Activated CD4-positive, alpha-beta T cell treated with anti-CD3 and anti-CD28 coated beads, Interleukin-2, amount 50 U/mL, for 16 hours (primary cell): ENCODE measurements at regions not wholly inside any gene's neighbourhood (a gene's known extent, or its start where the extent isn't known, plus 50 kb on each side); places are given as distances from the start of the nearest gene placed in this dataset.
"Not testable (repeated sequence)": the region's sequence is repeated elsewhere in the genome, so short reads cannot be mapped to it uniquely, and the experiment has no call there.

ENCODE experiments used
- DNase-seq: peaks from one replicate; pipeline ENCODE4 v3.0.0-alpha.2; 2020

GRCh38 chr10:125233726-125234125 is 73.4 kb upstream of the CTBP2 start:
- no peak for DNase-seq

- DNase-seq, result no peak
These were observed 72.5 kb upstream of the CTBP2 start for GRCh38 chr10:125232841-125233240.

DNA sequence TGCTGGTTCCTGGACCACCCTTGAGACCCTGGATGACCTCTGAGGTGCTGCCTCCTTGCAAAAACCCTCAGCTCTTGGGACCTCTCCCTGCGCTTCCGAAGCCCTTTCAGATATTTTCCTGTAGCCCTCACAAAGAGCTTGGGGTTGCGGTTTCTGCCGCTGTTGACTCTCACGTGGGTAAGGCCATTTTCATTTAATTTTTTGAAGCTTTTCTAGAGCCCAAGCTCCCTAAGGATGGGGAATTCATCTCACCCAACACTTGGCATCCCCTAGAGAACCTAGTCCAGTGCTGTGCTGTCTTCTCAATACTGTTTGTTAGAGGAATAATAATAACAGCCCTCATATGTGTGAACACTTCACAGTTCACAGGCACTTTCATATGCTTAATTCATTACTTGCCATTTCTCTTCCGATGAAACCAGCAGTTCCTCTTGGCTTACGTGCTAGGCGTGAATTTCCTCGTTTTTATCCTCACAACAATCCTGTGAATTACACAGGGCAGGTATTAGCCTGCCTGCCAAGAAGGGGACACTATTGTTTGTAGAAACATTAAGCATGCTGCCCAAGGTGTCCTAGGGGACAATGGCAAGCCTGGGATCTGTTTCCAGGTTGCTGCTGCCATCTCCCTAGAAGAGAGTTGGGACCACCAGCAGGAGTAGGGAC is 71.6 kb upstream of the CTBP2 start:
- DNase-seq, result no peak

- no peak for DNase-seq
These were observed 70.9 kb upstream of the CTBP2 start for GRCh38 chr10:125231116-125231812.

DNA sequence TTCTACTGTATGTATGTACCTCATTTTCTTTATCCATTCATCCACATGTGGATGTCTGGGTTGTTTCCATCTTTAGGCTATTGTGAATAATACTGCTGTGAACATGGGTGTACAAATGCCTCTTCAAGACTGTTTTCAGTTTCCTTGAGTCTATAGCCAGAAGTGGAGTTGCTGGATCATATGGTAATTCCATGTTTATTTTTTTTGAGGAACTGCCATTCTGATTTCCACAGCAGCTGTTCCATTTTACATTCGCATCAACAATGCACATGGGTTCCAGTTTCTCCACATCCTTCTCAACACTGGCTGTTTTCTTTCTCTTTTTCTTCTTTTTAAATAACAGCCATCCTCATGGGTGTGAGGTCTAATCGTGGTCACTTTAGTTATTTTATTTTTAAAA is 69.9 kb upstream of the CTBP2 start:
- no peak for DNase-seq

- not testable (repeated sequence) for DNase-seq
These were observed 68.0 kb upstream of the CTBP2 start for GRCh38 chr10:125228245-125228940.

GRCh38 chr10:125227546-125227945 is 67.2 kb upstream of the CTBP2 start:
- no peak for DNase-seq

GRCh38 chr10:125226823-125227222 is 66.5 kb upstream of the CTBP2 start:
- DNase-seq, result no peak

DNA sequence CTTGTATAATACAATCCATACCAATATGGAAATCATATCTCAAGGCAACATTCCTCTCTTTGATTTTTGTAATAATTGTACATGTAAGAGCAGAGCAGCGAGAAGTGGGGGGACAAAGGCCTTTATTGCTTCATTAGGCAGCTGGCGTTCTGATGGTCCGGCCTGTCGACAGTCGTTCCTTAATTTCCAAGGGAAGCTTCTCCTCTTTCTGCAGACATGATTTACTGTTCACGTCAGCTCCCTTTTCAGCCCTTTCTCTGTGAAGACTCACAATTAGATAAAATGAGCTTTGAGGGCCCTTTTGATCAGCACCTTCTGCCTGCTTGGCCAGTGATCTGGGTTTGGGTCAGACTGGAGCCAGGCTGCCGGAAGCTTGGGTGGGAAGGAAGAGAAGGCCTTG is 65.6 kb upstream of the CTBP2 start:
- DNase-seq, result no peak

GRCh38 chr10:125225051-125225450 is 64.7 kb upstream of the CTBP2 start:
- DNase-seq, result no peak

DNA sequence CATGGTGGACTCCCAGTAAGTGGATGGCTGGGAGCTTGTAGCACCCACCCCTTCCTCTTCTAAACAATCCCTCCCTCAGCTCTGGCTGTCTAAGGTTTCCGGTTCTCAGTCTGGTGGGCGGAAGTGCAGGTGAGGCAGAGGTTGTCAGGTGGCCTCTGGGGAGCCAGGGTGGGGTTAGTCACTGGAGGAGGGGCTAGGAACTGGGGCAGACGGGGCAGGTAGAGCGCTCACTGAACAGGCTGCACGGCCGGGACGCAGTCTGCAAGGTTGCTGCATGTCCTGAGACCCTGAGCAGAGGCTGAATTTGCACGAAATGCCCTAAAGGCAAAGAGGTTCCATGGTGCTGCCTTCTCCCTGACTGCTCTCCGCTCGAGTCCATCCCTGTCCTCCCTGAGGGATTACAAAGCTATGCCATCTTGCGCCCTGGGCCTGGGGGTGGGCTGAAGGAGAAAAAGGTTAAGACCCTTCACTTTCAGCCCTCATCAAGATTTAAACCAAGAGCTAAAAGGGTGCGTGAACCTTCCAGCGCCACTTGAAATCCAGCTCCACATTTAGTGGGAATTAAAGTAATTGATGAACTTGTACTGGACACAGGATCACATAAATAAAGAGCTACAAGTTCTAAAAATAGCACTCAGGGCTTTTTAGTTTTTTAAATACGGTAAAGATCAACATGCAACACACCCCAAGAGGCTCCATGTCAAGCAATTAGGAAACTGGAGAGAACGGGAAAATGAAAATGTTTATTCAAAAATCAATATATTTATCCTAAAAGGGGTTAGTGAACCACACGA is 62.3 kb upstream of the CTBP2 start:
- DNase-seq, result no peak

- DNase-seq, result no peak
These were observed 61.4 kb upstream of the CTBP2 start for GRCh38 chr10:125221716-125222115.

DNA sequence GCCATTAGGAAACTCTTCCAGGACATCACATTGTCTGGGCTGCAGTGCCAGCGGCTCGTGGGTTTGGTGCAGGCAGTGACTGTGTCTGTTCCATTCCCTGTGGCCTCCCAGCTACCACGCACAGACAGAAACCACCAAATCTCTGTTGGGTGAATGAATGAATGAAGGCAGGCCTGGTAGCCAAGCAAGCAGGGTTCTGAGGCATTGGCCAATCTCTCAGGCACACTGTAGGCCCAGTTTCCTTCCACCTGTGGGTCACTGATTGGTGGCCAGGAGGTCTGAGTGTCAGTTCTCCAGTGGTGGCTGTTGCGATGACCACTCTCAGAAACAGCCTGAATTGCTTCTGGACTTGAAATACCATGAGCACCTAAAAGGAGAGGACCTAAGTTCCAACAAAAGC is 59.4 kb upstream of the CTBP2 start:
- DNase-seq, result no peak

DNA sequence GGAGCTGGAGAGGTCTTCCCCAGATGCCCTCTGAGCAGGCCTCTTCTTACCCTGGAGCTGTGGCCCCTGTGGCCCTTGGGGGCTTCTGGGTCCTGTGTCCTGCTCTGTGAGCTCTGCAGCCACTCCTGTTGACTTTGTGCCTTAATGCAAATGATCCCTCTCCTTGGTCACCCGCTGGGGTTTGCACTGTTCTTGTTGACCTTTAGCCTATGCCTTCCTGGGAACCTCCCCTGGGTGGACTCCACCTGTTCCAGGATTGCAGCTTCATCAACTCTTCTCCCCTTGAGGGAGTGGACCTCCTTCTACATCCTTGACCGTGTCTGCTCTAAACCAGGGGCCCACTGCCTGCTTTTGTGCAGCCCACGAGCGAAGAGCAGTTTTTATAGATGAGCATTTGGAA is 58.6 kb upstream of the CTBP2 start:
- DNase-seq, result no peak

DNA sequence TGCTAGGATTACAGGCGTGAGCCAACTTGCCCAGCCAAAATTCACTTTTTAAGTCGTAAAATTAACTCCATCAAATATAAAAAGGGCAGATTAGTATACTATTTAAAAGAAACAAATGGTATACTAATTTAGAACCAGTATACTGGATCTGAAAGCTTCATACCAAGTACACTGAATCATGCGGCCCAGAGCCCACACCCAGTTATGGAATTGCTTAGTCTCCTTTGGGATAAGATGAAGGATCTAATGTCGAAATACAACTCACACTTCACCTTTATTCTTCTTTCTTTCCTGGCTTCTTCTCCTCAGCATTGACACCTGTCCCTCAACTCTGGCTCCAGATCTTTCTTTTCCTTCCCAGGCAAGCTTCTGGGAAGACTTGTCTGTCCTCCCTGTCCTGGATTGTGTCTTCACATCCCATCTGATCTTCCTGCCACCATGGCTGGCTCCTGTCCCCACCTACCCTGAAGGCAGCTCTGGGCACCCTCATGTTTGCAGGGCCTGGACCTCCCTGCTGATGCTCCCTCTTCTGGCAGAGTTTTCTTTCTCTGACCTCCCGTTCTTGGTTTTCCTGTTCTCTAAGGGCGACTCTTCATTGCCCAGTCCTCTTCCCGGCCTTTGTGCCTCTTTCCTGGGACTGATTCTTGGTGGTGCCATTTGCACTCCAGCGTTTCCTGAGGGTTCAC is 57.8 kb upstream of the CTBP2 start:
- DNase-seq, result no peak

GRCh38 chr10:125216861-125217260 is 56.5 kb upstream of the CTBP2 start:
- DNase-seq, result no peak

- DNase-seq, result no peak
These were observed 55.9 kb upstream of the CTBP2 start for GRCh38 chr10:125216309-125216708.

DNA sequence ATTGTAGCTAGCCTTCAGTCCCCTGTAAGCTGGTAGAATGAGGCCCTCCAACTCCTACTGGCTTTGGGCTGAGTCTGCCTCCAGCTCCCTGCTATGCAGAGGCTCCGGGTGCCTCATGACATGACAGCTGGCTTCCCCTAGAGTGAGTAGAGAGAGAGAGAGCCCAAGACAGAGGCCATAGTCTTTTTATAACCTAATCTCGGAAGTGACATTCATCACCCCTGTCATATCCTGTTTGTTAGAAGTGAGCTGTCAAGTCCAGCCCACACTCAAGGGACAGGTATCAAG is 53.9 kb upstream of the CTBP2 start:
- no peak for DNase-seq

- no peak for DNase-seq
These were observed 53.3 kb upstream of the CTBP2 start for GRCh38 chr10:125213541-125214282.

- no peak for DNase-seq
These were observed 51.9 kb upstream of the CTBP2 start for GRCh38 chr10:125212150-125212809.
